ENCODE measurements at regions not wholly inside any gene's neighbourhood (a gene's known extent, or its start where the extent isn't known, plus 50 kb on each side); places are given as distances from the start of the nearest gene placed in this dataset.

GRCh38 chr5:162699361-162699760 lies 631.8 kb downstream of the GABRG2 start:
- Histone ChIP-seq H3K27me3 (ENCODE audit: control insufficient read depth, insufficient read depth, low read length) (no peaks in the 10 kb centered on the region), H3K9me3 (ENCODE audit: control insufficient read depth, insufficient read depth, low read length) (peaks cover 7% of the 10 kb centered on the region; the same call in 1 of the 2 replicates), H3K27ac (ENCODE audit: low read depth, low read length) (no peak overlapping the region), H3K4me3 (ENCODE audit: low read depth, low read length) (no peak overlapping the region)
- POLR2A ChIA-PET, result no interaction called here
- TF ChIP-seq, protein P1, sequence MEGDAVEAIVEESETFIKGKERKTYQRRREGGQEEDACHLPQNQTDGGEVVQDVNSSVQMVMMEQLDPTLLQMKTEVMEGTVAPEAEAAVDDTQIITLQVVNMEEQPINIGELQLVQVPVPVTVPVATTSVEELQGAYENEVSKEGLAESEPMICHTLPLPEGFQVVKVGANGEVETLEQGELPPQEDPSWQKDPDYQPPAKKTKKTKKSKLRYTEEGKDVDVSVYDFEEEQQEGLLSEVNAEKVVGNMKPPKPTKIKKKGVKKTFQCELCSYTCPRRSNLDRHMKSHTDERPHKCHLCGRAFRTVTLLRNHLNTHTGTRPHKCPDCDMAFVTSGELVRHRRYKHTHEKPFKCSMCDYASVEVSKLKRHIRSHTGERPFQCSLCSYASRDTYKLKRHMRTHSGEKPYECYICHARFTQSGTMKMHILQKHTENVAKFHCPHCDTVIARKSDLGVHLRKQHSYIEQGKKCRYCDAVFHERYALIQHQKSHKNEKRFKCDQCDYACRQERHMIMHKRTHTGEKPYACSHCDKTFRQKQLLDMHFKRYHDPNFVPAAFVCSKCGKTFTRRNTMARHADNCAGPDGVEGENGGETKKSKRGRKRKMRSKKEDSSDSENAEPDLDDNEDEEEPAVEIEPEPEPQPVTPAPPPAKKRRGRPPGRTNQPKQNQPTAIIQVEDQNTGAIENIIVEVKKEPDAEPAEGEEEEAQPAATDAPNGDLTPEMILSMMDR (IDR thresholded peaks at IDR 0.05; ENCODE audit: low read depth, low read length), result no peak
- no peak for DNase-seq (ENCODE audit: low read depth, low spot score)
- CTCF ChIA-PET, result no interaction called here

GRCh38 chr5:162703914-162704313 lies 636.3 kb downstream of the GABRG2 start:
- Histone ChIP-seq H3K27ac (ENCODE audit: low read depth, low read length) (no peak overlapping the region), H3K9me3 (ENCODE audit: control insufficient read depth, insufficient read depth, low read length) (peaks cover 2% of the 10 kb centered on the region; the same call in 1 of the 2 replicates), H3K27me3 (ENCODE audit: control insufficient read depth, insufficient read depth, low read length) (no peaks in the 10 kb centered on the region), H3K4me3 (ENCODE audit: low read depth, low read length) (no peak overlapping the region)
- POLR2A ChIA-PET, result no interaction called here
- CTCF ChIA-PET, result no interaction called here
- DNase-seq (ENCODE audit: low read depth, low spot score), result no peak
- TF ChIP-seq, protein P1 (IDR thresholded peaks at IDR 0.05; ENCODE audit: low read depth, low read length), result no peak

- CTCF ChIA-PET, result no interaction called here
These were observed 643.7 kb downstream of the GABRG2 start for GRCh38 chr5:162711244-162711643.

DNA sequence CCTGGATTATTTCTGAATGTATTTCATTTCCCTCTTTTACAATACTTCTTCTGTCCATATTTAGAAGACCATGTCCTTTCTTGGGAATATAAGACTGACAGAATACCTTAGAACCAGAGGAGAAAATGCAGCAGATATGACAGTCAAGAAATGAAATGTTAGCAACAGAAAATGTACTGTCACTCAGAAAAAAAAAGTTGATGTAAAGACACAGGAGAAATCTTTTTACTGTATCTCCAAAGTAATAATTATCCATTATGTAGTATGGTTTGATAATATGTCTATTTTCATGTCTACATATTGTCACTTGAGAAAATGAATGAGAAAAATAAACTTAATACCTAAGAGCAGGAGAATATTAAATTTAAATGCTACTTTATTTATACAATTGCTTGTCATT lies 652.1 kb downstream of the GABRG2 start:
- no peak overlapping the region for H3K27ac ChIP-seq (ENCODE audit: low read depth, low read length)
- TF ChIP-seq, protein P1 (IDR thresholded peaks at IDR 0.05; ENCODE audit: low read depth, low read length), result no peak
- no peaks in the 10 kb centered on the region for H3K27me3 ChIP-seq (ENCODE audit: control insufficient read depth, insufficient read depth, low read length)
- ChIA-PET CTCF (no interaction called here), POLR2A (no interaction called here)
- DNase-seq (ENCODE audit: low read depth, low spot score), result no peak
- H3K4me3 ChIP-seq (ENCODE audit: low read depth, low read length), result no peak overlapping the region
- peaks cover 16% of the 10 kb centered on the region for H3K9me3 ChIP-seq (ENCODE audit: control insufficient read depth, insufficient read depth, low read length)

More at GRCh38 chr5:162711244-162711643, 643.7 kb downstream of the GABRG2 start:
- H3K27ac ChIP-seq (ENCODE audit: low read depth, low read length), result no peak overlapping the region
- no peaks in the 10 kb centered on the region for H3K27me3 ChIP-seq (ENCODE audit: control insufficient read depth, insufficient read depth, low read length)
- H3K9me3 ChIP-seq (ENCODE audit: control insufficient read depth, insufficient read depth, low read length), result peaks cover 5% of the 10 kb centered on the region; the same call in 1 of the 2 replicates
- DNase-seq (ENCODE audit: low read depth, low spot score), result no peak
- TF ChIP-seq, protein P1 (IDR thresholded peaks at IDR 0.05; ENCODE audit: low read depth, low read length), result no peak
- POLR2A ChIA-PET, result no interaction called here
- no peak overlapping the region for H3K4me3 ChIP-seq (ENCODE audit: low read depth, low read length)

DNA sequence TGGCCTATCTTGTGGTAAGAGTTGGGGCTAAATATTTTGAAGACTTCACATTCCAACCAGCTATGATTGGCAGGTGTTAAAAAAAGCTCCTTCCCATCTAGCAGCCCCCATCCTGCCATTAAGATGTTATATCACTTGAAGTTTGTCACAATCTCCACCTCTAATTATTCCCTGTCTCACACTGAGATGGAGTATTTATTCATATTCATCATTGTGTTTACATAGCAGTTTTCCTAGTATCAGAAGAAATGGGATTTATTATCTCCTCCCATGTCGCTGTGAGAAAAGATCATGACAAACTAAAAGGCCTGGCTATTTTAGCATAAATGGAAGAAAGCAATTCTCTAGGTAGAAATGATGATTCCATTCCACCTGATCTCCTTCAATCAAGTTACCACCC lies 653.6 kb downstream of the GABRG2 start:
- DNase-seq (ENCODE audit: low read depth, low spot score), result no peak
- Histone ChIP-seq H3K4me3 (ENCODE audit: low read depth, low read length) (no peak overlapping the region), H3K27ac (ENCODE audit: low read depth, low read length) (no peak overlapping the region), H3K9me3 (ENCODE audit: control insufficient read depth, insufficient read depth, low read length) (peaks cover 12% of the 10 kb centered on the region), H3K27me3 (ENCODE audit: control insufficient read depth, insufficient read depth, low read length) (no peaks in the 10 kb centered on the region)
- TF ChIP-seq, protein P1 (IDR thresholded peaks at IDR 0.05; ENCODE audit: low read depth, low read length), result no peak
- POLR2A ChIA-PET, result no interaction called here
- CTCF ChIA-PET, result no interaction called here
